Spleen (tissue), 11 donors: ENCODE measurements at regions not wholly inside any gene's neighbourhood (a gene's known extent, or its start where the extent isn't known, plus 50 kb on each side); places are given as distances from the start of the nearest gene placed in this dataset.

Source experiments
- DNase-seq: peaks from one replicate; pipeline ENCODE4 v3.0.0-alpha.2; 2020
- H3K27ac ChIP-seq, 8 donors: fragments of 200-600 bp; sonication (generic) in 7 of 8; 1 replicate in 4 of 8; 2 replicates in 4 of 8; pipeline versions ENCODE4 v1.5.0 to v1.8.0; 2016 to 2021; ENCODE audit warnings: inconsistent platforms in 4 of 8, mild to moderate bottlenecking in 4 of 8, moderate library complexity in 1 of 8
- H3K27me3 ChIP-seq, 7 donors: fragments of 200-600 bp; sonication (generic) in 6 of 7; replicated peaks in 1 of 7; 1 replicate in 4 of 7; 2 replicates in 3 of 7; pipeline versions ENCODE4 v1.5.0 to v1.8.0; 2016 to 2021; ENCODE audit warnings: inconsistent platforms in 3 of 7, mild to moderate bottlenecking in 1 of 7
- H3K36me3 ChIP-seq, 6 donors: fragments of 200-600 bp; sonication (generic) in 5 of 6; 1 replicate in 4 of 6; 2 replicates in 2 of 6; pipeline versions ENCODE4 v1.5.0 to v1.8.0; 2016 to 2021; ENCODE audit warnings: inconsistent platforms in 2 of 6
- H3K4me1 ChIP-seq, 6 donors: fragments of 200-600 bp; sonication (generic) in 5 of 6; 1 replicate in 3 of 6; 2 replicates in 3 of 6; pipeline versions ENCODE4 v1.5.0 to v1.8.0; 2016 to 2021; ENCODE audit warnings: inconsistent platforms in 3 of 6
- H3K4me3 ChIP-seq, 8 donors: fragments of 200-600 bp; sonication (generic) in 7 of 8; 1 replicate in 4 of 8; 2 replicates in 4 of 8; pipeline versions ENCODE4 v1.5.0 to v1.8.0; 2016 to 2021; ENCODE audit warnings: inconsistent platforms in 4 of 8, mild to moderate bottlenecking in 4 of 8, moderate library complexity in 2 of 8
- H3K9me3 ChIP-seq, 8 donors: fragments of 200-600 bp; sonication (generic) in 7 of 8; 1 replicate in 4 of 8; 2 replicates in 4 of 8; pipeline versions ENCODE4 v1.5.0 to v1.8.0; 2016 to 2021; ENCODE audit warnings: inconsistent platforms in 4 of 8
- POLR2A ChIP-seq, 3 donors: fragments of 450-650 bp; IDR thresholded peaks; one replicate each; pipeline ENCODE4 v1.5.1; 2017; ENCODE audit warnings: antibody characterized with exemption in 3 of 3, mild to moderate bottlenecking in 1 of 3
- POLR2AphosphoS5 ChIP-seq, 3 donors: sonication (generic); formaldehyde crosslinking; IDR thresholded peaks; one replicate each; pipeline ENCODE4 v1.5.1; 2017; ENCODE audit warnings: antibody characterized with exemption in 3 of 3
- WGBS, 5 donors: extraction: QIAGEN DNeasy Blood & Tissue Kit in 3 of 5; methylation state at CpG; one replicate each; pipeline versions ENCODE4 v1.1.5 to v1.1.7; 2013 to 2018; 5-methylcytosine and 5-hydroxymethylcytosine counted together
- intact Hi-C: fragments of 100-400 bp; cut with DNase I; formaldehyde crosslinking; loops from one replicate; pipeline ENCODE4 v1.15.0; 2023; ENCODE audit warnings: low total_unique reads
- TF ChIP-seq, protein P1 (sequence below), 11 experiments: fragments of 200-600 bp in 7 of 11; fragments of 450-650 bp in 4 of 11; sonication (generic) in 4 of 11; IDR thresholded peaks in 8 of 11; conservative IDR thresholded peaks in 3 of 11; 1 replicate in 7 of 11; 2 replicates in 4 of 11; pipeline versions ENCODE4 v1.4.0 to v1.8.0; 2016 to 2021; ENCODE audit warnings: antibody characterized with exemption in 11 of 11, inconsistent platforms in 4 of 11, mild to moderate bottlenecking in 1 of 11
- donor health status: healthy with polysubstance abuse.
- donor health status: DM: no; HTN: no; CAD: no; lungs with moderate emphysema.
- donor health status: DM: no; HTN: no; CAD: no.
- donor health status: Bipolar disorder and iron deficiency.
- donor health status: healthy.
- donor health status: DM: no; HTN: no; CAD: no.
- donor health status: DM: yes; HTN: yes; CAD: no.

DNA sequence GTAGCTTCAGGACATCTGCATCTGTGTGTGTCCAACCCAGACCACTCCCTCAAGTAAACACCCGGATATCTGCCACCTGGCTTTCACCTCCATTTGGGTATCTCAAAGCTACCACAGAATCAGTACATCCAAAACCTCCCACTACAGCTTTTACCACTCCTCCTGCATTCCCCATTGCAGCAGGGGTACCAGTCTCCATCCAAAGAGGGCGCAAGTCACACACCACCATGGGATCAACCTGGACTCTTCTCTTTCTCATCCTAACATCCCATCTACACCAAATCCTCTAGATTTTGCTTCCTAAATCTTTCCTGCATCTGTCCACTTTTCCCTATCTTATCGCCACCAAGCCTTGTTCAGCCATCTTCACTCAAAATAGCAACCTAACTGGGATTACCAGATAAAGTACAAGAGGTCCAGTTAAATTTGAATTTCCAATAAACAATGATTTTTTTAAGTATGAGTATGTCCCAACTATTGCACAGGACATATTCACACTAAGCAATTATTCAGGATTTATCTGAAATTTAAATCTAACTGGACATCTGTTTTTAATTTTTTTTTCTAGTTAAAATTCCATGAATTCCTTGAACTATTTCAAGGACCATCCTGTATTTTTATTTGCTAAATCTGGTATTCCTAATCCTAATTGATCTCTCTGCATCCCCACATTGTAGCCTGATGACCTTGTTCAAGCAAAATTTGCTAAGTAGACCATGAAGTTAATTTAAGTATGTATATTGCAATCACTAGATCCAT, 164.3 kb upstream of the MLN start:
- Histone ChIP-seq H3K4me3 (no peak overlapping the region), H3K36me3 (no peaks in the 10 kb centered on the region), H3K27me3 (peaks cover 0 to 37% (median 0%) of the 10 kb centered on the region in 7 donors), H3K9me3 (peaks cover 0 to 25% (median 8%) of the 10 kb centered on the region in 8 donors), H3K4me1 (no peaks in the 10 kb centered on the region), H3K27ac (no peak overlapping the region)
- TF ChIP-seq POLR2A (IDR thresholded peaks at IDR 0.05) (no peak), POLR2AphosphoS5 (IDR thresholded peaks at IDR 0.05) (no peak)
- TF ChIP-seq, protein P1, sequence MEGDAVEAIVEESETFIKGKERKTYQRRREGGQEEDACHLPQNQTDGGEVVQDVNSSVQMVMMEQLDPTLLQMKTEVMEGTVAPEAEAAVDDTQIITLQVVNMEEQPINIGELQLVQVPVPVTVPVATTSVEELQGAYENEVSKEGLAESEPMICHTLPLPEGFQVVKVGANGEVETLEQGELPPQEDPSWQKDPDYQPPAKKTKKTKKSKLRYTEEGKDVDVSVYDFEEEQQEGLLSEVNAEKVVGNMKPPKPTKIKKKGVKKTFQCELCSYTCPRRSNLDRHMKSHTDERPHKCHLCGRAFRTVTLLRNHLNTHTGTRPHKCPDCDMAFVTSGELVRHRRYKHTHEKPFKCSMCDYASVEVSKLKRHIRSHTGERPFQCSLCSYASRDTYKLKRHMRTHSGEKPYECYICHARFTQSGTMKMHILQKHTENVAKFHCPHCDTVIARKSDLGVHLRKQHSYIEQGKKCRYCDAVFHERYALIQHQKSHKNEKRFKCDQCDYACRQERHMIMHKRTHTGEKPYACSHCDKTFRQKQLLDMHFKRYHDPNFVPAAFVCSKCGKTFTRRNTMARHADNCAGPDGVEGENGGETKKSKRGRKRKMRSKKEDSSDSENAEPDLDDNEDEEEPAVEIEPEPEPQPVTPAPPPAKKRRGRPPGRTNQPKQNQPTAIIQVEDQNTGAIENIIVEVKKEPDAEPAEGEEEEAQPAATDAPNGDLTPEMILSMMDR (IDR thresholded peaks at IDR 0.05 in 8 of 11, conservative IDR thresholded peaks at IDR 0.05 in 3 of 11): no peak
- intact Hi-C loops: no loop called here
- WGBS, 5 donors: 59 to 70% (median 62%) methylated on average over 3 of the region's 3 CpGs
- DNase-seq: peak; percentile 7

DNA sequence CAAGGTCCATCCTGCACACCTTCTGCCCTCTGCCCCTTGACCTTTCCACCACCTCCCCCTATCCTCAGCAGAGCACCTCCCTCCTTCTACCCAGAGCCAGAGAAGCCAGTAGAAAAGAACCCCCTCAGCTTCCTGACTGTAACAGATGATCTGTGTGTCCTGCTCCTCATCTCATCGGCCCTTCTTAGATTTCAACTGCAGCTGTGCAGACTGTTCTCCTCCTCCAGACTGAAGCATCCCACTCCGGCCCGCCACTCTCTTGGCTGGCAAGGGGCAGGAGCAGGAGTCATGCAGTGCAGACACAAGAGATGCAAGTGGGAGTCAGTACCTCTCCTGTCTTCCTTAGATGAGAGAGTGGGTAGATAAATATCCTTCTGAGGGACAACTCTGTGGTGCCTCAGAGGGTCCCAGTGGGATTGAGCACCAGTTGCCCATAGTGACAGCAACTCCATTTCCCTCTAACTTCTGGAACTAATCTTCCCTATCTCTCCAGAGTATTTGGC, 163.5 kb upstream of the MLN start:
- Histone ChIP-seq H3K9me3 (peaks cover 0 to 16% (median 6%) of the 10 kb centered on the region in 8 donors), H3K27me3 (peaks cover 0 to 29% (median 0%) of the 10 kb centered on the region in 7 donors), H3K4me1 (no peaks in the 10 kb centered on the region), H3K4me3 (no peak overlapping the region), H3K27ac (no peak overlapping the region), H3K36me3 (no peaks in the 10 kb centered on the region)
- TF ChIP-seq POLR2A (IDR thresholded peaks at IDR 0.05) (no peak), POLR2AphosphoS5 (IDR thresholded peaks at IDR 0.05) (no peak)
- TF ChIP-seq, protein P1 (IDR thresholded peaks at IDR 0.05 in 8 of 11, conservative IDR thresholded peaks at IDR 0.05 in 3 of 11): no peak
- DNase-seq: peak; percentile 28
- intact Hi-C loops: no loop called here
- WGBS, 5 donors: 70 to 100% (median 78%) methylated on average over 3 of the region's 3 CpGs

- Histone ChIP-seq H3K36me3 (no peaks in the 10 kb centered on the region), H3K27me3 (peaks cover 0 to 28% (median 0%) of the 10 kb centered on the region in 7 donors), H3K9me3 (peaks cover 0 to 9% (median under 1%) of the 10 kb centered on the region in 8 donors), H3K4me1 (no peaks in the 10 kb centered on the region), H3K27ac (no peak overlapping the region), H3K4me3 (no peak overlapping the region)
- WGBS, 5 donors: 71 to 82% (median 79%) methylated on average over 2 of the region's 2 CpGs
- intact Hi-C loops: no loop called here
- DNase-seq: no peak
- TF ChIP-seq POLR2AphosphoS5 (IDR thresholded peaks at IDR 0.05) (no peak), POLR2A (IDR thresholded peaks at IDR 0.05) (no peak)
- TF ChIP-seq, protein P1 (IDR thresholded peaks at IDR 0.05 in 8 of 11, conservative IDR thresholded peaks at IDR 0.05 in 3 of 11): no peak
Measured at GRCh38 chr6:33966536-33966935, 162.7 kb upstream of the MLN start.

GRCh38 chr6:33965766-33966165, 162.0 kb upstream of the MLN start:
- no peak overlapping the region for H3K27ac ChIP-seq
- H3K4me3 ChIP-seq: no peak overlapping the region
- H3K36me3 ChIP-seq: no peaks in the 10 kb centered on the region
- H3K4me1 ChIP-seq: no peaks in the 10 kb centered on the region
- peaks cover 0 to 7% (median 0%) of the 10 kb centered on the region in 8 donors for H3K9me3 ChIP-seq
- TF ChIP-seq, protein P1 (IDR thresholded peaks at IDR 0.05 in 8 of 11, conservative IDR thresholded peaks at IDR 0.05 in 3 of 11): no peak
- TF ChIP-seq POLR2AphosphoS5 (IDR thresholded peaks at IDR 0.05) (no peak), POLR2A (IDR thresholded peaks at IDR 0.05) (no peak)
- H3K27me3 ChIP-seq: peaks cover 0 to 28% (median 0%) of the 10 kb centered on the region in 7 donors
- DNase-seq: peak; percentile 4
- intact Hi-C loops: no loop called here
- WGBS, 5 donors: 82 to 92% (median 85%) methylated on average over 8 of the region's 8 CpGs
